KMS-11 (cell line): ENCODE measurements at regions not wholly inside any gene's neighbourhood (a gene's known extent, or its start where the extent isn't known, plus 50 kb on each side); places are given as distances from the start of the nearest gene placed in this dataset.
"Not testable (repeated sequence)": the region's sequence is repeated elsewhere in the genome, so short reads cannot be mapped to it uniquely, and the experiment has no call there.

Experiments
- H2AFZ ChIP-seq: fragments of 200-600 bp; sonication (generic); 2 replicates; pipeline ENCODE4 v1.6.1; 2016; ENCODE audit warnings: antibody characterized with exemption, mixed run types, low read depth
- H3K27ac ChIP-seq: fragments of 200-600 bp; sonication (generic); 2 replicates; pipeline ENCODE4 v1.6.1; 2016; ENCODE audit warnings: mild to moderate bottlenecking, mixed run types
- H3K27me3 ChIP-seq: fragments of 200-600 bp; sonication (generic); 2 replicates; pipeline ENCODE4 v1.6.1; 2017; ENCODE audit warnings: mild to moderate bottlenecking, low read depth, mixed run types, moderate library complexity; ENCODE audit not compliant: insufficient read depth
- H3K36me3 ChIP-seq: fragments of 200-600 bp; sonication (generic); 2 replicates; pipeline ENCODE4 v1.6.1; 2017; ENCODE audit warnings: mild to moderate bottlenecking, mixed run types; ENCODE audit not compliant: insufficient read depth
- H3K4me1 ChIP-seq: fragments of 200-600 bp; sonication (generic); 2 replicates; pipeline ENCODE4 v1.6.1; 2016; ENCODE audit warnings: mild to moderate bottlenecking, low read depth, mixed run types; ENCODE audit not compliant: poor library complexity, severe bottlenecking
- H3K4me2 ChIP-seq: fragments of 200-600 bp; sonication (generic); 2 replicates; pipeline ENCODE4 v1.7.0; 2016; ENCODE audit warnings: mild to moderate bottlenecking, mixed run types
- H3K4me3 ChIP-seq: fragments of 200-600 bp; sonication (generic); IDR thresholded peaks from 2 replicates; pipeline ENCODE4 v1.6.1; 2017; ENCODE audit warnings: low read depth, low read length, mixed read lengths; ENCODE audit not compliant: insufficient read depth
- H3K79me2 ChIP-seq: fragments of 200-600 bp; sonication (generic); 2 replicates; pipeline ENCODE4 v1.6.1; 2016; ENCODE audit warnings: low read depth, mixed run types; ENCODE audit not compliant: insufficient read depth
- H3K9ac ChIP-seq: fragments of 200-600 bp; sonication (generic); 2 replicates; pipeline ENCODE4 v1.6.1; 2016; ENCODE audit warnings: mild to moderate bottlenecking, mixed run types
- H4K20me1 ChIP-seq: fragments of 200-600 bp; sonication (generic); 2 replicates; pipeline ENCODE4 v1.6.1; 2016; ENCODE audit warnings: mild to moderate bottlenecking, mixed run types; ENCODE audit not compliant: insufficient read depth
- CTCF ChIP-seq: fragments of 200-600 bp; sonication (generic); conservative IDR thresholded peaks from 2 replicates; pipeline ENCODE4 v1.6.1; 2017; ENCODE audit warnings: low read depth, mild to moderate bottlenecking, antibody characterized with exemption, low read length, moderate library complexity, mixed read lengths

GRCh38 chr5:37932450-37932849 is 92.6 kb upstream of the GDNF start:
- H4K20me1 ChIP-seq, result no peaks in the 10 kb centered on the region
- no peak overlapping the region for H3K9ac ChIP-seq
- no peak overlapping the region for H3K27ac ChIP-seq
- no peaks in the 10 kb centered on the region for H3K4me1 ChIP-seq
- TF ChIP-seq CTCF, result no peak
- no peak overlapping the region for H3K4me3 ChIP-seq
- no peak overlapping the region for H3K4me2 ChIP-seq
- no peaks in the 10 kb centered on the region for H3K79me2 ChIP-seq
- no peaks in the 10 kb centered on the region for H3K36me3 ChIP-seq
- H3K27me3 ChIP-seq, result no peaks in the 10 kb centered on the region
- no peak overlapping the region for H2AFZ ChIP-seq

- Histone ChIP-seq H3K79me2 (no peaks in the 10 kb centered on the region), H3K9ac (no peak overlapping the region), H3K4me1 (no peaks in the 10 kb centered on the region), H3K27me3 (no peaks in the 10 kb centered on the region), H2AFZ (no peak overlapping the region), H3K27ac (no peak overlapping the region), H4K20me1 (no peaks in the 10 kb centered on the region), H3K36me3 (no peaks in the 10 kb centered on the region), H3K4me3 (no peak overlapping the region), H3K4me2 (no peak overlapping the region)
- no peak for TF ChIP-seq CTCF
Measured at GRCh38 chr5:37931541-37931940, 91.7 kb upstream of the GDNF start.

- no peak overlapping the region for H3K4me2 ChIP-seq
- H3K27me3 ChIP-seq, result no peaks in the 10 kb centered on the region
- no peak for TF ChIP-seq CTCF
- H3K36me3 ChIP-seq, result no peaks in the 10 kb centered on the region
- no peaks in the 10 kb centered on the region for H3K79me2 ChIP-seq
- H3K27ac ChIP-seq, result no peak overlapping the region
- no peak overlapping the region for H3K9ac ChIP-seq
- no peak overlapping the region for H3K4me3 ChIP-seq
- H2AFZ ChIP-seq, result no peak overlapping the region
- H3K4me1 ChIP-seq, result no peaks in the 10 kb centered on the region
- H4K20me1 ChIP-seq, result no peaks in the 10 kb centered on the region
Measured at GRCh38 chr5:37930350-37930749, 90.5 kb upstream of the GDNF start.

GRCh38 chr5:37929791-37930190 is 90.0 kb upstream of the GDNF start:
- no peaks in the 10 kb centered on the region for H3K4me1 ChIP-seq
- H4K20me1 ChIP-seq, result no peaks in the 10 kb centered on the region
- TF ChIP-seq CTCF, result no peak
- H3K9ac ChIP-seq, result no peak overlapping the region
- no peak overlapping the region for H3K4me2 ChIP-seq
- no peak overlapping the region for H3K4me3 ChIP-seq
- no peaks in the 10 kb centered on the region for H3K36me3 ChIP-seq
- H3K79me2 ChIP-seq, result no peaks in the 10 kb centered on the region
- no peak overlapping the region for H2AFZ ChIP-seq
- H3K27me3 ChIP-seq, result no peaks in the 10 kb centered on the region
- H3K27ac ChIP-seq, result no peak overlapping the region

- H3K27ac ChIP-seq, H4K20me1 ChIP-seq, H3K4me2 ChIP-seq, H3K36me3 ChIP-seq, H3K79me2 ChIP-seq, H3K4me1 ChIP-seq, H3K9ac ChIP-seq, H2AFZ ChIP-seq, H3K4me3 ChIP-seq, H3K27me3 ChIP-seq: not testable (repeated sequence)
Measured at GRCh38 chr5:37927753-37928152, 87.9 kb upstream of the GDNF start.
